K562 (cell line): ENCODE measurements at regions not wholly inside any gene's neighbourhood (a gene's known extent, or its start where the extent isn't known, plus 50 kb on each side); places are given as distances from the start of the nearest gene placed in this dataset.

Experiments used
- BCL6 ChIP-seq: fragments of 250-450 bp; sonication (Bioruptor Pico); IDR thresholded peaks from 2 replicates; pipeline ENCODE4 v1.4.0; 2020
- EZH2 ChIP-seq: IDR thresholded peaks from 2 replicates; pipeline ENCODE4 v1.6.1; 2012; ENCODE audit warnings: low read depth, mild to moderate bottlenecking, inconsistent platforms, low read length, borderline replicate concordance
- JUND ChIP-seq, 2 experiments: IDR thresholded peaks; 2 replicates in 1 of 2; 3 replicates in 1 of 2; pipeline ENCODE4 v1.6.1; 2011; ENCODE audit warnings: borderline replicate concordance in 2 of 2, low read depth in 2 of 2, low read length in 2 of 2, improper control_type of control experiment in 1 of 2, missing biosample characterization in 1 of 2, missing genetic modification characterization in 1 of 2, missing genetic modification reagents in 1 of 2
- MYBL2 ChIP-seq, 2 experiments: fragments of 450-650 bp in 1 of 2; sonication (generic) in 1 of 2; formaldehyde crosslinking in 1 of 2; IDR thresholded peaks; 2 replicates each; pipeline versions ENCODE4 v1.6.1 to v1.8.1; 2017 to 2022; ENCODE audit warnings: borderline replicate concordance in 1 of 2, inconsistent platforms in 1 of 2, low read depth in 1 of 2, mild to moderate bottlenecking in 1 of 2, missing genetic modification reagents in 1 of 2, moderate library complexity in 1 of 2
- NFYB ChIP-seq: IDR thresholded peaks from 2 replicates; pipeline ENCODE4 v1.6.1; 2011; ENCODE audit warnings: mild to moderate bottlenecking, moderate library complexity; ENCODE audit not compliant: insufficient read length; ENCODE audit errors: extremely low read depth
- PHF8 ChIP-seq: fragments of 200-600 bp; sonication (generic); IDR thresholded peaks from 2 replicates; pipeline ENCODE4 v1.6.1; 2012; ENCODE audit warnings: mixed run types, mild to moderate bottlenecking, inconsistent platforms, low read length, moderate library complexity, borderline replicate concordance
- POLR2A ChIP-seq: fragments of 450-650 bp; conservative IDR thresholded peaks from 2 replicates; pipeline ENCODE4 v1.6.1; 2016
- POLR3G ChIP-seq: IDR thresholded peaks from 2 replicates; pipeline ENCODE4 v1.6.1; 2011; ENCODE audit not compliant: insufficient read length, insufficient replicate concordance; ENCODE audit errors: extremely low read depth
- SMAD3 ChIP-seq: fragments of 450-650 bp; formaldehyde crosslinking; conservative IDR thresholded peaks from 2 replicates; pipeline ENCODE4 v1.4.0; 2020; ENCODE audit warnings: mild to moderate bottlenecking
- SRF ChIP-seq, 2 experiments: fragments of 250-450, 450-650 bp in 1 of 2; sonication (Bioruptor Pico) in 1 of 2; sonication (generic) in 1 of 2; formaldehyde crosslinking; IDR thresholded peaks; 2 replicates each; pipeline versions ENCODE4 v1.5.0 to v1.5.1; 2020 to 2022; ENCODE audit warnings: mild to moderate bottlenecking in 1 of 2, missing genetic modification reagents in 1 of 2
- TBP ChIP-seq: optimal IDR thresholded peaks from 2 replicates; pipeline ENCODE3; 2011; ENCODE audit warnings: low read depth, low read length, improper control_type of control experiment
- XRCC5 ChIP-seq: fragments of 200-400 bp; formaldehyde crosslinking; IDR thresholded peaks from 2 replicates; pipeline ENCODE4 v1.6.1; 2017; ENCODE audit warnings: low read depth, mild to moderate bottlenecking, low read length
- ZNF184 ChIP-seq: sonication (generic); formaldehyde crosslinking; IDR thresholded peaks from 2 replicates; pipeline ENCODE4 v1.5.0; 2020; ENCODE audit warnings: missing genetic modification reagents
- ZNF311 ChIP-seq: fragments of 250-450 bp; sonication (Bioruptor Pico); IDR thresholded peaks from 2 replicates; pipeline ENCODE4 v1.4.0; 2020; ENCODE audit warnings: mild to moderate bottlenecking, moderate library complexity

DNA sequence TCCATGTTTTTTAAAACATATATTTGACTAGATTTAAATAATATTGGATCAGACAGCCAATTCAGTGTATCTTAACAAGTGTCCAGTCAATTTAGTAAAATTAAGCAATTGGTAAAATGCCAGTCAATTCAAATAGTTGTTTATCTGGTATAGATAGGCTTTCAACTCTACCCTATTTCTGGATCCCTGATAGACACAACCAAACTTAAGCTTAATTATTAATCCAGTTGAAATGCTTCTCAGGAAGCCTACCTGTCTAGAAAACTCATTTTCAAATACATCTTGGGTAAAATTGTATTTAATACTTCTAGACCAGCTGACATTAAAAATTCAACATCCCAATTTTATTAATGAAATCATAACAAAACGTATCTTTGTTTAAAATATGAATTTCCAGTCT is 710.8 kb upstream of the GRAMD2B start:
- TF ChIP-seq PHF8 (no peak), ZNF311 (no peak), BCL6 (no peak), XRCC5 (no peak), POLR3G (no peak), TBP (no peak), ZNF184 (CRISPR knock-in tag) (no peak), EZH2 (no peak), SMAD3 (no peak), POLR2A (no peak), JUND (IDR thresholded peaks at IDR 0.05; ENCODE audit: borderline replicate concordance, low read depth, low read length) (no peak), JUND (tag; IDR thresholded peaks at IDR 0.05; ENCODE audit: borderline replicate concordance, low read depth, low read length) (no peak), NFYB (no peak), SRF (CRISPR knock-in tag; IDR thresholded peaks at IDR 0.05) (no peak), MYBL2 (IDR thresholded peaks at IDR 0.05; ENCODE audit: low read depth) (no peak), MYBL2 (CRISPR knock-in tag; IDR thresholded peaks at IDR 0.05; ENCODE audit: borderline replicate concordance) (no peak)
